SH-SY5Y (cell line): ENCODE measurements at regions not wholly inside any gene's neighbourhood (a gene's known extent, or its start where the extent isn't known, plus 50 kb on each side); places are given as distances from the start of the nearest gene placed in this dataset.

Source experiments
- GATA2 ChIP-seq: IDR thresholded peaks from 2 replicates; pipeline ENCODE4 v1.6.1; 2011; ENCODE audit warnings: mild to moderate bottlenecking, low read depth, low read length
- GATA3 ChIP-seq: IDR thresholded peaks from 2 replicates; pipeline ENCODE4 v1.6.1; 2011; ENCODE audit warnings: low read depth, mild to moderate bottlenecking, low read length, moderate library complexity

DNA sequence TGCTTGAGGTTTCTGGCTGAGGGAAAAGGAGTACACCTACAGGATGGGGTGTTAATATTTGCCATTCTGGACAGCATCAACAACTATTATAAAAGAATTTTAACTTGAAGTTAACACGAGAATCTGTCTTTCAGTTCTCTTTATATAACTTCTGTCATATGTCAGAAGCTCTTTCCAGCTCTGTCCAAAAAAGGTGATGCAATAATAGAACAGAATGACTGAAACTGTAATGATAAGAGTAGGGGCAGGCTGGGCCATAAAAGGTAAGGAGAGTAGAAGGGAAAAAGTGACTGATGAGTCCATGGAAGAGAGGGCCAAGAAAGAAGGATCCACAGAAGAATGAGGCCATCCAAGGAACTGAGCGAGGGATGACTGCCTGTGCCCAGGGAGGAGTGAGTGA is 966.7 kb upstream of the FBXO33 start:
- no peak for TF ChIP-seq GATA2
- TF ChIP-seq GATA3: no peak
